Type B pancreatic cell (in vitro differentiated cells): ENCODE measurements at regions not wholly inside any gene's neighbourhood (a gene's known extent, or its start where the extent isn't known, plus 50 kb on each side); places are given as distances from the start of the nearest gene placed in this dataset.

Source experiments
- DNase-seq: peaks from one replicate; pipeline ENCODE4 v3.0.0; 2021; ENCODE audit warnings: mixed read lengths; ENCODE audit not compliant: unreplicated experiment; ENCODE audit errors: extremely low spot score
- H3K27ac Mint-ChIP-seq: 2 replicates; pipeline ENCODE4 v1.8.0; 2021; ENCODE audit warnings: mild to moderate bottlenecking, mixed read lengths
- H3K27me3 Mint-ChIP-seq: 2 replicates; pipeline ENCODE4 v1.8.0; 2021; ENCODE audit warnings: mixed read lengths
- H3K36me3 Mint-ChIP-seq: 2 replicates; pipeline ENCODE4 v1.8.0; 2021; ENCODE audit warnings: mixed read lengths
- H3K4me1 Mint-ChIP-seq: one replicate; pipeline ENCODE4 v1.8.0; 2021; ENCODE audit warnings: mixed read lengths; ENCODE audit not compliant: unreplicated experiment
- H3K4me3 Mint-ChIP-seq: 2 replicates; pipeline ENCODE4 v1.8.0; 2021; ENCODE audit warnings: mild to moderate bottlenecking, mixed read lengths
- H3K9me3 Mint-ChIP-seq: 2 replicates; pipeline ENCODE4 v1.8.0; 2021; ENCODE audit warnings: mixed read lengths
- CTCF ChIP-seq: fragments of 200-600 bp; sonication (generic); conservative IDR thresholded peaks from 2 replicates; pipeline ENCODE4 v1.5.0; 2021; ENCODE audit warnings: antibody characterized with exemption, mild to moderate bottlenecking

- H3K27me3 Mint-ChIP-seq: no peaks in the 10 kb centered on the region
- no peak overlapping the region for H3K27ac Mint-ChIP-seq
- H3K4me1 Mint-ChIP-seq: peaks cover 14% of the 10 kb centered on the region
- H3K36me3 Mint-ChIP-seq: no peaks in the 10 kb centered on the region
- DNase-seq: no peak
- peaks cover 4% of the 10 kb centered on the region for H3K9me3 Mint-ChIP-seq
- TF ChIP-seq CTCF: no peak
- no peak overlapping the region for H3K4me3 Mint-ChIP-seq
These were observed 333.5 kb upstream of the SEMA6D start for GRCh38 chr15:47383801-47384200.

GRCh38 chr15:47384341-47384740, 333.0 kb upstream of the SEMA6D start:
- Mint-ChIP-seq H3K27ac (no peak overlapping the region), H3K9me3 (peaks cover 2% of the 10 kb centered on the region), H3K4me3 (no peak overlapping the region), H3K27me3 (no peaks in the 10 kb centered on the region), H3K36me3 (no peaks in the 10 kb centered on the region), H3K4me1 (peaks cover 14% of the 10 kb centered on the region)
- no peak for TF ChIP-seq CTCF
- no peak for DNase-seq

- no peak overlapping the region for H3K27ac Mint-ChIP-seq
- DNase-seq: no peak
- H3K4me1 Mint-ChIP-seq: peaks cover 14% of the 10 kb centered on the region
- H3K36me3 Mint-ChIP-seq: no peaks in the 10 kb centered on the region
- H3K27me3 Mint-ChIP-seq: no peaks in the 10 kb centered on the region
- H3K4me3 Mint-ChIP-seq: no peak overlapping the region
- no peaks in the 10 kb centered on the region for H3K9me3 Mint-ChIP-seq
- TF ChIP-seq CTCF: no peak
These were observed 332.5 kb upstream of the SEMA6D start for GRCh38 chr15:47384776-47385175.

GRCh38 chr15:47386459-47386858, 330.8 kb upstream of the SEMA6D start:
- H3K27ac Mint-ChIP-seq: no peak overlapping the region
- peaks cover 14% of the 10 kb centered on the region for H3K4me1 Mint-ChIP-seq
- no peaks in the 10 kb centered on the region for H3K9me3 Mint-ChIP-seq
- no peak for TF ChIP-seq CTCF
- DNase-seq: no peak
- no peaks in the 10 kb centered on the region for H3K36me3 Mint-ChIP-seq
- H3K27me3 Mint-ChIP-seq: no peaks in the 10 kb centered on the region
- no peak overlapping the region for H3K4me3 Mint-ChIP-seq

GRCh38 chr15:47388299-47388698, 329.0 kb upstream of the SEMA6D start:
- peaks cover 21% of the 10 kb centered on the region for H3K4me1 Mint-ChIP-seq
- no peak for DNase-seq
- H3K36me3 Mint-ChIP-seq: no peaks in the 10 kb centered on the region
- no peak overlapping the region for H3K27ac Mint-ChIP-seq
- H3K27me3 Mint-ChIP-seq: no peaks in the 10 kb centered on the region
- H3K4me3 Mint-ChIP-seq: no peak overlapping the region
- no peaks in the 10 kb centered on the region for H3K9me3 Mint-ChIP-seq
- TF ChIP-seq CTCF: no peak

- H3K4me1 Mint-ChIP-seq: peaks cover 8% of the 10 kb centered on the region
- no peak overlapping the region for H3K4me3 Mint-ChIP-seq
- no peak overlapping the region for H3K27ac Mint-ChIP-seq
- no peaks in the 10 kb centered on the region for H3K27me3 Mint-ChIP-seq
- no peak for TF ChIP-seq CTCF
- no peaks in the 10 kb centered on the region for H3K36me3 Mint-ChIP-seq
- DNase-seq: no peak
- H3K9me3 Mint-ChIP-seq: no peaks in the 10 kb centered on the region
These were observed 327.0 kb upstream of the SEMA6D start for GRCh38 chr15:47390208-47390765.
